ENCODE measurements at regions not wholly inside any gene's neighbourhood (a gene's known extent, or its start where the extent isn't known, plus 50 kb on each side); places are given as distances from the start of the nearest gene placed in this dataset.

DNA sequence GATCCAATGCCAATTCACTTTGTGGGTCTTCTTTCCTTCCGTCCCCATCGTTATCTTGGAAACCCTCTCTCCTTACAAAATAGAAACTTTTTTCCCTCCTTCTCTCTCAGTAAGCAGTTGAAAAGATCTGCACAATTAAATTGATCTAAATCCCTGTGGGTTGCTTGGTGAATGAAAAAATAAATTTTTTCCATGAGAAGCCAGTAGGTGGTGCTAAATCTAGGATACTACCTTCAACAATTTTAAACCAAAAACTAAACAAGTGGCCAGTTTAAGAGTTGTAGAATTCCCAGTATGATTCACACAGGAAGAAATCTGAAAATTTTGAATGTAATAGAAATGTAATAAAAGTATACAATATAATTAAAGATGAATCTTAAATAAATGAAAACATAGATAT is 990.3 kb upstream of the ZNF722 start:
- TF ChIP-seq, protein P1, sequence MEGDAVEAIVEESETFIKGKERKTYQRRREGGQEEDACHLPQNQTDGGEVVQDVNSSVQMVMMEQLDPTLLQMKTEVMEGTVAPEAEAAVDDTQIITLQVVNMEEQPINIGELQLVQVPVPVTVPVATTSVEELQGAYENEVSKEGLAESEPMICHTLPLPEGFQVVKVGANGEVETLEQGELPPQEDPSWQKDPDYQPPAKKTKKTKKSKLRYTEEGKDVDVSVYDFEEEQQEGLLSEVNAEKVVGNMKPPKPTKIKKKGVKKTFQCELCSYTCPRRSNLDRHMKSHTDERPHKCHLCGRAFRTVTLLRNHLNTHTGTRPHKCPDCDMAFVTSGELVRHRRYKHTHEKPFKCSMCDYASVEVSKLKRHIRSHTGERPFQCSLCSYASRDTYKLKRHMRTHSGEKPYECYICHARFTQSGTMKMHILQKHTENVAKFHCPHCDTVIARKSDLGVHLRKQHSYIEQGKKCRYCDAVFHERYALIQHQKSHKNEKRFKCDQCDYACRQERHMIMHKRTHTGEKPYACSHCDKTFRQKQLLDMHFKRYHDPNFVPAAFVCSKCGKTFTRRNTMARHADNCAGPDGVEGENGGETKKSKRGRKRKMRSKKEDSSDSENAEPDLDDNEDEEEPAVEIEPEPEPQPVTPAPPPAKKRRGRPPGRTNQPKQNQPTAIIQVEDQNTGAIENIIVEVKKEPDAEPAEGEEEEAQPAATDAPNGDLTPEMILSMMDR (conservative IDR thresholded peaks at IDR 0.05; ENCODE audit: low read depth, low read length) = peak; percentile 25
- no peak for DNase-seq (ENCODE audit: low read depth)
- no peak overlapping the region for H3K4me3 ChIP-seq (ENCODE audit: low read depth, low read length)

DNA sequence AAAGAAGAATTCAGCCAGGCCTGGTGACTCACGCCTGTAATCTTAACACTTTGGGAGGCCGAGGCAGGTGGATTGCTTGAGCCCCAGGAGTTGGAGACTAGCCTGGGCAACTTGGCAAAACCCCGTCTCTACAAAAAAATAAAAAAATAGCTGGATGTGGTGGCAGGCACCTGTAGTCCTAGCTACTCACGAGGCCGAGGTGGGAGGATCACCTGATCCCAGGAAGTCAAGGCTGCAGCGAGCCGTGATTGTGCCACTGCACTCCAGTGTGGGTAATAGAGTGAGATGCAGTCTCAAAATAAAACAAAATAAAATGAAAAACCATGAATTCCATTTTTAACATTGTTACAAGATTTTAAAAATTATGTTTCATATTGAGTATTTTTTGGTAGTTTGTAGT is 988.9 kb upstream of the ZNF722 start:
- no peak for DNase-seq (ENCODE audit: low read depth)
- H3K4me3 ChIP-seq (ENCODE audit: low read depth, low read length) = no peak overlapping the region

DNA sequence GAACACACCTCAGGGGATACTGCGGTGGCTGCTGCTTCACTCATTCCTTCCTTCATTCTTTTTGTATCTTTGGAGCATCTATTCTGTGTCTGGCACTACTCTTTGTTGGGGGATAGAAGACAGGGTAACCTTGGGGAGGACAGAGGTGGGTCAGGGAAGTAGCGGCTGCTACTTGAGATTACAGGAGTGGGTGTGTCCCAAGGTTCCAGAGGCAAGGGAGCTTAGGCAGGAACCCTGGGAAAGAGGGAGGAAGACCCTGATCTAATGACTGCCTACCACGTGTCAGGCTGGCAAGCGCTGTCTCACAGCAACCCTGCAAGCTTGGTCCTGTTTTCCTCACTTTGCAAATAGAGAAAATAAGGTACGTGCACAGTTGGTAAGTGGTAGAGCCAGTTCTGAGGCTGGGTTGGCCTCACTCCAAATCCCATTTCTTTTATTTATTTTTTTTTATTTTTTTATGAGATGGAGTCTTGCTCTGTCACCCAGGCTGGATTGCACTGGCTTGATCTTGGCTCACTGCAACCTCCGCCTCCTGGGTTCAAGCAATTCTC is 985.9 kb upstream of the ZNF722 start:
- no peak overlapping the region for H3K4me3 ChIP-seq (ENCODE audit: low read depth, low read length)
- TF ChIP-seq, protein P1 (conservative IDR thresholded peaks at IDR 0.05; ENCODE audit: low read depth, low read length) = no peak
- no peak for DNase-seq (ENCODE audit: low read depth)

More for the DNA sequence above, 988.9 kb upstream of the ZNF722 start:
- TF ChIP-seq, protein P1 (conservative IDR thresholded peaks at IDR 0.05; ENCODE audit: low read depth, low read length) = no peak

DNA sequence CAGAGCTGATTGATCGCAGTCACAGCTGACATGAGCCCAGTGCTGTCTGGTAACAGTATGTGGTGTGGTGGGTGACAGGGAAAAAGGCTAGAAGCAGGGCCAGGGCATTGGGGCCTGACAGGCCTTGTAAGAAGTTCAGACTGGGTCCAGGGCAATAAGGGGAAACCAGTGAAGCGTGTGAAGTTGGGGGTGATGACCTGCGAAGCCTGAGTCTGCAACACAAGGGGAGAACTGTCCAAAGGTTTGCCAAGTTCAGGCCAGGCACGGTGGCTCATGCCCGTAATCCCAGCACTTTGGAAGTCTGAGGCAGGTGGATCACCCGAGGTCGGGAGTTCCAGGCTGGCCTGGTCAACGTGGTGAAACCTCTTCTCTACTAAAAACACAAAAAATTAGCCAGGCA is 983.9 kb upstream of the ZNF722 start:
- TF ChIP-seq, protein P1 (conservative IDR thresholded peaks at IDR 0.05; ENCODE audit: low read depth, low read length) = no peak
- DNase-seq (ENCODE audit: low read depth) = no peak
- H3K4me3 ChIP-seq (ENCODE audit: low read depth, low read length) = no peak overlapping the region

DNA sequence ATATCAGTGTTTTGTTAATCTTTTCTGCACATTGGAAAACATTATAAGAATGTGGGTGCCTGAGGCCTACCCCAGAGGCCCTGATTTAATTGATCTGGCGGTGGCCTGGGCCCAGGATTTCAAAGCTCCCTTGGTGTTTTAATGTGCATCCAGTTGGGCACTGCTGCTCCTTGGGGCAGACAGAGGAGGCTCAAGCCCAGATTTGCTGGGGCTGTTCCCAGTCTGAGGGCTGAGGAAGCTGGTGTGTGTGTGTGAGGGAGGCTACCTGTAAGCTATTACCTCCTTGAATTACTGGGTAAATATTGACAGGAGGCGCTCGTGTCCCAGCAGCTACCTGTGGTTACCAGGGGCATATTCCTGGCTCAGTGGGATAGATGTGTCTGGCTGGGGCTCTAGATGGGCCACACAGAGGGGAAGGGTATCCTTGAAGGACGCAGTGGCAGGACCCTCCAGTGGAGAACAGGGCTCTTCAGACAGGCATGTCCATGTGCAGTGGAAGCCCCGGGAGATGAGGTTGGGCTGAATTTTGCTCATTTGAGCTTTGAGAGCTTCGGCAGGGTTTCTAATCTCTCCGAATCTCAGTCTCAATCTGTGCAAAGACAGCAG is 975.4 kb upstream of the ZNF722 start:
- H3K4me3 ChIP-seq (ENCODE audit: low read depth, low read length) = no peak overlapping the region
- no peak for DNase-seq (ENCODE audit: low read depth)
- TF ChIP-seq, protein P1 (conservative IDR thresholded peaks at IDR 0.05; ENCODE audit: low read depth, low read length) = no peak

DNA sequence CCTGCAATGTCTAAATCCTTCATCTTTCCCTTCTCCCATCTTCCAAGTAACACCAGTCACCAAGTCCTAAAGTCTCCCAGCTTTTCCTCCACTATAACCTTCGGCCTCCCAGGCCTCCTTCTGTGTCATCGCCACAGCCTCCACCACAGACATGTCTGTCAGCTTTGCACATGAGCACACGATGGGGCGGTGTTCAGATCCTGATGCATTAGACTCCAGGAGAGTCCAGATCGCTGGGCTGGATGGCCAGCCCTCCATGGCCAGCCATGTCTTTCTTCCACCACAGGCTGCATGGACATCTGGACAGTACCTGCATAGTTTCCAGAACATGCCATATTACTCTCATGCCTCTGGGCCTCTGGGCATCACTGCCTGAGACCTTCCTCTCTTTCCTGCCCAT is 974.2 kb upstream of the ZNF722 start:
- TF ChIP-seq, protein P1 (conservative IDR thresholded peaks at IDR 0.05; ENCODE audit: low read depth, low read length) = no peak
- no peak for DNase-seq (ENCODE audit: low read depth)
- H3K4me3 ChIP-seq (ENCODE audit: low read depth, low read length) = no peak overlapping the region

DNA sequence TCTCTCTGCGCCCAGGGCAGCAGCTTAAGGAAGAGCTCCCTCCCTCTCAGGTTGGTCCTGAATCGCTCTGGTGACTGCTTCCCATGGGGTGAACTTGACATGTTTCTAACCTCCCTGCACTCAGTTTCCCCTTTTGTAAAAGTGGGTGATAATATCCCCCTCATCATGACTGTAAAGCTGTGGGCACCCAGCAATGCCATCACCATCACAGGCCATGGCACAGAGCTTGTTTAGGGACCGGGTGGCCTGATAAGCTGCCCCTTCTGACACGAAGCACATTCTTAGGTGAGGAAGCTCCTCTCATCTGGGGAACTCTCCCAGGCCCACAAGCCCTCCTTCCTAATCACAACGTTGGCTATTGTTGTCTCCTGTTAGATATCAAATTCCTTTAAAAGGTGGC is 972.8 kb upstream of the ZNF722 start:
- no peak for DNase-seq (ENCODE audit: low read depth)
- H3K4me3 ChIP-seq (ENCODE audit: low read depth, low read length) = no peak overlapping the region
- TF ChIP-seq, protein P1 (conservative IDR thresholded peaks at IDR 0.05; ENCODE audit: low read depth, low read length) = no peak

All from epithelial cell of proximal tubule (primary cell).